HEK293 (cell line): ENCODE measurements at regions not wholly inside any gene's neighbourhood (a gene's known extent, or its start where the extent isn't known, plus 50 kb on each side); places are given as distances from the start of the nearest gene placed in this dataset.
"Not testable (repeated sequence)": the region's sequence is repeated elsewhere in the genome, so short reads cannot be mapped to it uniquely, and the experiment has no call there.

Experiments used
- CTCF ChIA-PET: fragments of 350-600 bp; formaldehyde crosslinking; extraction: SDS; loops from one replicate; lab custom pipeline; 2021; ENCODE audit warnings: antibody characterized with exemption; lab: Yijun Ruan, JAX
- POLR2A ChIA-PET: fragments of 300-600 bp; formaldehyde crosslinking; extraction: SDS; loops from one replicate; lab custom pipeline; 2020; ENCODE audit warnings: antibody characterized with exemption, inconsistent platforms; lab: Yijun Ruan, JAX
- H3K27ac ChIP-seq: fragments of 200-500 bp; sonication (Bioruptor generic); 2 replicates; pipeline ENCODE4 v1.5.1; 2014; ENCODE audit warnings: low read depth, low read length, control low read depth, inconsistent platforms; ENCODE audit errors: extremely low read depth
- H3K36me3 ChIP-seq, 2 experiments: fragments of 200-500 bp in 1 of 2; sonication (Bioruptor generic) in 1 of 2; 1 replicate in 1 of 2; 2 replicates in 1 of 2; pipeline ENCODE4 v1.5.1; 2014 to 2017; ENCODE audit warnings: inconsistent platforms in 2 of 2, low read length in 2 of 2; ENCODE audit not compliant: control insufficient read depth in 2 of 2, insufficient read depth in 1 of 2
- H3K4me1 ChIP-seq: fragments of 200-500 bp; sonication (Bioruptor generic); 2 replicates; pipeline ENCODE4 v1.5.1; 2014; ENCODE audit warnings: mild to moderate bottlenecking, low read length, inconsistent platforms; ENCODE audit not compliant: control insufficient read depth, insufficient read depth
- H3K4me3 ChIP-seq: 2 replicates; pipeline ENCODE4 v1.5.1; 2011; ENCODE audit warnings: low read depth, mild to moderate bottlenecking, control low read depth, low read length, moderate library complexity
- H3K9me3 ChIP-seq: fragments of 200-500 bp; sonication (Bioruptor generic); 2 replicates; pipeline ENCODE4 v1.5.1; 2014; ENCODE audit warnings: low read depth, low read length, inconsistent platforms; ENCODE audit not compliant: control insufficient read depth, insufficient read depth

DNA sequence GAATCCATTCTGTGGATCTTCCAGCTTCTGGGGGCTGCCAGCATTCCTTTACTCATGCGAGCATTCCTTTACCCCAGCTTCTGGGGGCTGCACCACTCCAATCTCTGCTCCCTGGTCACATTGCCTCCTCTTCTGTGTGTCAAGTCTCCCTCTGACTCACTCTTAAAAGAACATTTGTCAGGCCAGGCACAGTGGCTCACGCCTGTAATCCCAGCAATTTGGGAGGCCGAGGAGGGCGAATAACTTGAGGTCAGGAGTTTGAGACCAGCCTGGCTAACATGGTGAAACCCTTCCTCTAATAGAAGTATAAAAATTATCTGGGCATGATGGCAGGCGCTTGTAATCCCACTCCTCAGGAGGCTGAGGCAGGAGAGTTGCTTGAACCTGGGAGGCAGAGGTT, 541.9 kb downstream of the FOXD4L4 start:
- H3K4me1 ChIP-seq, H3K27ac ChIP-seq, CTCF ChIA-PET, H3K9me3 ChIP-seq, POLR2A ChIA-PET, H3K4me3 ChIP-seq, H3K36me3 ChIP-seq: not testable (repeated sequence)
